HCT116 (cell line): ENCODE measurements at regions not wholly inside any gene's neighbourhood (a gene's known extent, or its start where the extent isn't known, plus 50 kb on each side); places are given as distances from the start of the nearest gene placed in this dataset.

Source experiments
- EZH2 ChIP-seq: fragments of 200-600 bp; sonication (generic); IDR thresholded peaks from 2 replicates; pipeline ENCODE4 v1.6.1; 2017; ENCODE audit warnings: antibody characterized with exemption, mixed run types
- TF ChIP-seq, protein P1 (sequence below), 3 experiments: fragments of 200-600 bp in 1 of 3; sonication (generic) in 1 of 3; IDR thresholded peaks in 2 of 3; conservative IDR thresholded peaks in 1 of 3; 2 replicates each; pipeline ENCODE4 v1.5.1; 2012 to 2017; ENCODE audit warnings: low read depth in 2 of 3, low read length in 2 of 3, antibody characterized with exemption in 1 of 3, borderline replicate concordance in 1 of 3, control low read depth in 1 of 3, mild to moderate bottlenecking in 1 of 3, mixed read lengths in 1 of 3, mixed run types in 1 of 3, moderate library complexity in 1 of 3; ENCODE audit not compliant: insufficient read depth in 1 of 3

DNA sequence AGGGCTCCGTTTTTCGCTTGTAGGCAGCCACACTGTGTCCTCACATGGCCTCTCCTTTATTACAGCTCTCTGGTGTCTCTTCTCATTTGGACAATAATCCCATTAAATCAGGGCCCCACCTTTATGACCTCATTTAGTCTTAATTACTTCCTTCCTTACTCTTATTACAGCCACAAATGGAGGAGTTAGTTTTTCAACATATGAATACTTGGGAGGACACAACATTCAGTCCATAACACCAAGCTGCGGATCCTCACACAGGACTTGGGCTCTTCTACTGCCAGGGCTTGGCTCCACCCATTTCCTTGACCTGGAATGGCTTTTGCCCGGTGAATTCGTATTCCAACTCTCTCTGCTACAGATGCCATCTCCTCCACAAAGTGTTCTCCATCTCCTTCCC lies 74.3 kb upstream of the SLC7A14 start:
- TF ChIP-seq, protein P1, sequence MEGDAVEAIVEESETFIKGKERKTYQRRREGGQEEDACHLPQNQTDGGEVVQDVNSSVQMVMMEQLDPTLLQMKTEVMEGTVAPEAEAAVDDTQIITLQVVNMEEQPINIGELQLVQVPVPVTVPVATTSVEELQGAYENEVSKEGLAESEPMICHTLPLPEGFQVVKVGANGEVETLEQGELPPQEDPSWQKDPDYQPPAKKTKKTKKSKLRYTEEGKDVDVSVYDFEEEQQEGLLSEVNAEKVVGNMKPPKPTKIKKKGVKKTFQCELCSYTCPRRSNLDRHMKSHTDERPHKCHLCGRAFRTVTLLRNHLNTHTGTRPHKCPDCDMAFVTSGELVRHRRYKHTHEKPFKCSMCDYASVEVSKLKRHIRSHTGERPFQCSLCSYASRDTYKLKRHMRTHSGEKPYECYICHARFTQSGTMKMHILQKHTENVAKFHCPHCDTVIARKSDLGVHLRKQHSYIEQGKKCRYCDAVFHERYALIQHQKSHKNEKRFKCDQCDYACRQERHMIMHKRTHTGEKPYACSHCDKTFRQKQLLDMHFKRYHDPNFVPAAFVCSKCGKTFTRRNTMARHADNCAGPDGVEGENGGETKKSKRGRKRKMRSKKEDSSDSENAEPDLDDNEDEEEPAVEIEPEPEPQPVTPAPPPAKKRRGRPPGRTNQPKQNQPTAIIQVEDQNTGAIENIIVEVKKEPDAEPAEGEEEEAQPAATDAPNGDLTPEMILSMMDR (IDR thresholded peaks at IDR 0.05 in 2 of 3, conservative IDR thresholded peaks at IDR 0.05 in 1 of 3; ENCODE audit: borderline replicate concordance in 1 of 3, insufficient read depth in 1 of 3, low read depth in 2 of 3, low read length in 2 of 3), result no peak
- no peak for TF ChIP-seq EZH2
